ENCODE measurements at regions not wholly inside any gene's neighbourhood (a gene's known extent, or its start where the extent isn't known, plus 50 kb on each side); places are given as distances from the start of the nearest gene placed in this dataset.

GRCh38 chr3:132242790-132243189, 74.4 kb upstream of the ACP3 start:
- TF ChIP-seq CTCF (IDR thresholded peaks at IDR 0.05; ENCODE audit: low read depth, low read length, poor library complexity, severe bottlenecking), result no peak
- no peak for TF ChIP-seq EZH2phosphoT487 (IDR thresholded peaks at IDR 0.05; ENCODE audit: borderline replicate concordance, low read length)

Measured in DOHH2 (cell line).